H7 (cell line): ENCODE measurements at regions not wholly inside any gene's neighbourhood (a gene's known extent, or its start where the extent isn't known, plus 50 kb on each side); places are given as distances from the start of the nearest gene placed in this dataset.
A peak's percentile ranks its signal among the peaks of the same experiment; 100 is the strongest.

Experiments
- DNase-seq: peaks from one replicate; pipeline ENCODE4 v3.0.0; 2012
- H3K27me3 ChIP-seq: 2 replicates; pipeline ENCODE4 v1.6.0; 2011; ENCODE audit warnings: mild to moderate bottlenecking, low read length; ENCODE audit not compliant: control insufficient read depth, insufficient read depth
- H3K36me3 ChIP-seq: replicated peaks from 2 replicates; pipeline ENCODE4 v1.5.1; 2011; ENCODE audit warnings: low read length; ENCODE audit not compliant: control insufficient read depth, insufficient read depth
- H3K4me3 ChIP-seq: 2 replicates; pipeline ENCODE4 v1.5.1; 2011; ENCODE audit warnings: low read depth, mild to moderate bottlenecking, control low read depth, low read length, moderate library complexity; ENCODE audit not compliant: insufficient read depth

- H3K36me3 ChIP-seq = no peaks in the 10 kb centered on the region
- no peak overlapping the region for H3K4me3 ChIP-seq
- no peak for DNase-seq
- no peaks in the 10 kb centered on the region for H3K27me3 ChIP-seq
Observed at GRCh38 chr3:81439108-81439507, 322.3 kb downstream of the GBE1 start.

DNA sequence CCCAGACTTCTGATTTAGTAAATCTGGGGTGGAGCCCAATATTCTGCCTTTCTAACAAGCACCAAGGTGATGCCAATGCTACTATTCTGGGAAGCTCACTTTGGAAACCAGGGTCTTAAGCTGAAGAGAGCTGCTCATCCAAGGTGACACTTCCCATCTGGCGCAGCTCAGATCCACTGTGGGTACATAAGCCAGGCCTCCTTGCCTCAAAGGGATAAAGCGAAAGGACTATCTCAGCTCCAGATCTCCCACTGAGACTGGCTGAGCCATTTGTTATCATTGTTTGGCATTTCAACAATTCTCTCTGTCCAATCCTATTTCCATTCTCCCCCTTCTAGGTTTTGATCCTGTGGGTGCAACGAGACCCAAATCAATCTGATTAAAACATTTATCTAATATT, 323.8 kb downstream of the GBE1 start:
- DNase-seq = no peak

DNA sequence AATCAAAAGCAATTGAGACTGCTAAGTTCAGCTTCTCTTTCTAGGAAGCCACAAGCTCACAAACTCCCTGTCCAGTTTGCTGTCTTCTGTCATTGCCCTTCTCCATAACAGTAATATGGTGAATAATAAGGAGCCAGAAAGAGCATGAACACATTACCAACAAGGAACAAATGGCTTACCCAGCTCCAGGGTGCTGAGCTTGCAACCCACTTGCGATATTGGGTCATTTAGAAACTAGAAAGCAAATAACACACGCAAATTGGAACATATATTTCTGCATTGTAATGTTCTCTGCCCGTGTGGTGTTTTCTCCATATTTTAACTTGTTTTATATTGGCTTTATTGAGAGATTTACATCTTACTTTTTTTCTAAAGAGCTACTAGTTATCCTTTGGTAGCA, 325.3 kb downstream of the GBE1 start:
- DNase-seq = no peak
- no peaks in the 10 kb centered on the region for H3K27me3 ChIP-seq
- H3K4me3 ChIP-seq = no peak overlapping the region
- no peaks in the 10 kb centered on the region for H3K36me3 ChIP-seq

More for the DNA sequence above, 323.8 kb downstream of the GBE1 start:
- H3K4me3 ChIP-seq = no peak overlapping the region
- H3K27me3 ChIP-seq = no peaks in the 10 kb centered on the region
- no peaks in the 10 kb centered on the region for H3K36me3 ChIP-seq

DNA sequence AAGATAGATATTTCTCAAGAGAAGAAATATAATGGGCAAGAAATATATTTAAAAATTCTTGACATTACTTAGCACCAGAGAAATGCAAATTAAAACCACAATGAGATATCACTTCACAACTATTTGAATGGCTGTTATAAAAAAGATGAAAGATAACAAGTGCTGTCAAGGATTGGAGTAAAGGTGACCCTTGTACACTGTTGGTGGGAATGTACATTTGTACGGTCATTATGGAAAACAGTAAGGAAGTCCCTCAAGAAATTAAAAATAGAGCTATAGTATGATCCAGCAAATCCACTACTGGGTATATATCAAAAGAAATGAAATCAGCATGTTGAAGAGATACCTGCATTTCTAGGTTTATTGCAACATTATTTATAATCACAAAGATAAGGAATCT, 326.4 kb downstream of the GBE1 start:
- no peak overlapping the region for H3K4me3 ChIP-seq
- H3K27me3 ChIP-seq = no peaks in the 10 kb centered on the region
- DNase-seq = no peak
- no peaks in the 10 kb centered on the region for H3K36me3 ChIP-seq

DNA sequence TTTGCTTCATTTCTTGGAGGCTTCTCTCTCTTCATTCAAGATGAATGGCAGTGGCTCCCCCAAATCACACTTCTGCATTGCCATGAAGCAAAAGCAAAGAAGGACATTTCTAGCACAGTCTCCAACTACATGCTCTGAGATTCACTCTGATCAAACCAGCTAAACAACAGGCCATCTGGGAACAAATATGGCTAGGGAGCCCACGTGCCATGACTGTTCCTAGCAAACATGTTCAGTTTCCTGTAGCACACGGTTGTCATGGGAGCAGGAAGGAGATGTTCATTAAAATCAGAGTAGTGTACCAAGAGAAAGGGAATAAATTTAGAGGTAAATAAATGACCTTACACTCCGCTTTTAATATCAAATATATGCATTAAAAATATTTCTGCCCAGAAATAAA, 327.3 kb downstream of the GBE1 start:
- DNase-seq = no peak
- Histone ChIP-seq H3K36me3 (no peaks in the 10 kb centered on the region), H3K4me3 (no peak overlapping the region), H3K27me3 (no peaks in the 10 kb centered on the region)

DNA sequence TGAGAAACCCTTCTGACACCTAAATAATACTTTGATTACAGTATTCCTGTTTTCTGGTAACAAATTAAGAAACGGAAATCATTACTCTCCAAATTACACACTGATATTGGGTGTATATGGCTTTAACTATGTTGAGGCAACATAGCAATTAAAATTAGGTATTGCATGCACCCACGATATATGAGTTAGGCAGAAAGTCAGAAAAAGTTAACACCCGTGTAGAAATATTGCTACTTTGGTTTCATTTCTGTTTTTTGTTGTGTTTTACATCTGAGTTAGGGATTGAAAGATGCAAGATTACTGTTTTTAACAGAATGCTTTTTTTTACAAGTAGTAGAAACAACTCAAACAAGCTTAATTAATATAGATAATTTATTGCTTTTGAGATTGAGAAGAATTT, 327.8 kb downstream of the GBE1 start:
- no peak for DNase-seq
- no peaks in the 10 kb centered on the region for H3K36me3 ChIP-seq
- H3K4me3 ChIP-seq = no peak overlapping the region
- no peaks in the 10 kb centered on the region for H3K27me3 ChIP-seq

DNA sequence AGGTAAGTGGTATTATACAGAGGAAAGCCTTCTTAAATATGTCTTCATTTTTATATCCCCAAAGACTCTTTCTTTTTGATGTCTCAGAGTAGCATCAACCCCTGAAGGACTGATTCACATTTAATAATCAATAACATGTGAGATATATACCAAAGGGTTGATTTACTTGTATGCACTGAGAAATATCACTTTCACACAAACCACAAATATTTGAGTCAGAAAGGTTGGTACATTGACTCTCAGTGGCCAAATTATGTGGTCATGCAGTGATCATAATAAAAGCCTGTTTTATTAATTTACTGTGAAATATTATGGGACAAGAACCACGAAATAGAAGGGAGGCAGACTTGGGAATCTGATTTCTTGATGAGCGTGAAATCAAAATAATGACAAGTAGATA, 329.0 kb downstream of the GBE1 start:
- Histone ChIP-seq H3K4me3 (no peak overlapping the region), H3K36me3 (no peaks in the 10 kb centered on the region), H3K27me3 (no peaks in the 10 kb centered on the region)
- DNase-seq = no peak

DNA sequence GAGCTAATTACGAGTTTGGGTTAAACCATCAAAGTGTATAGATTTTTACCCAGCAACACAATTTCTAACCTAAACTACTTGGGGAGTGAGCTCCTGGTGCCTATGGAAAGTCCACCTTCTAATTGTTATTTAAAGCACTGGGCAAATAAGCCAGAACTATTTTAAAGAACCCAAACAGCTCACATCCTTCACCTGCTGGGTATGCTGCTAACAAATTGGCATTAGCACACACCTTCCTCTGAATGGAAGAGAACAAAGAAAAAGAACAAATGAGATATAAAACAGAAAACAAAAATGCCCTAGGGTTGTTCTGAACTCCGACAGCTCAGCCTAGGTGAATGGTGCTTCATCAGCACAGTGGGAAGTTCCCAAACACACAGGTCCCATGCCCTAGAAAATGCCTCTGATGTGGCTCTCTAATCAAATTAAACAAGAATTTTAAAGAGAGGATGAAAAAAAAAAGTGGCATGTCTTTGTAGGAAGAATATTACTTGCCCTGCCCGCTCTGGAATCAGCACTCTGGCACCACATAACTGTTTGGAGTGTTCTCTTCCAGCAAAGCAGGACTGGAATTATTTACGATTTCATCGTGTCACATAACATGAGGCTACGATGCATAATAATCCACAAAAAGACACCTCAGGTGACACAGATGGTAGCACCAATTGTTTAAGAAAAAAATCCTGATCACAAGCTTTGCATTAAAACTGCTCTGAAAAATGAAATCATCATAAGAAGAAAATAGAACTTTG, 334.4 kb downstream of the GBE1 start:
- no peak for DNase-seq
- Histone ChIP-seq H3K4me3 (no peak overlapping the region), H3K27me3 (no peaks in the 10 kb centered on the region), H3K36me3 (no peaks in the 10 kb centered on the region)

DNA sequence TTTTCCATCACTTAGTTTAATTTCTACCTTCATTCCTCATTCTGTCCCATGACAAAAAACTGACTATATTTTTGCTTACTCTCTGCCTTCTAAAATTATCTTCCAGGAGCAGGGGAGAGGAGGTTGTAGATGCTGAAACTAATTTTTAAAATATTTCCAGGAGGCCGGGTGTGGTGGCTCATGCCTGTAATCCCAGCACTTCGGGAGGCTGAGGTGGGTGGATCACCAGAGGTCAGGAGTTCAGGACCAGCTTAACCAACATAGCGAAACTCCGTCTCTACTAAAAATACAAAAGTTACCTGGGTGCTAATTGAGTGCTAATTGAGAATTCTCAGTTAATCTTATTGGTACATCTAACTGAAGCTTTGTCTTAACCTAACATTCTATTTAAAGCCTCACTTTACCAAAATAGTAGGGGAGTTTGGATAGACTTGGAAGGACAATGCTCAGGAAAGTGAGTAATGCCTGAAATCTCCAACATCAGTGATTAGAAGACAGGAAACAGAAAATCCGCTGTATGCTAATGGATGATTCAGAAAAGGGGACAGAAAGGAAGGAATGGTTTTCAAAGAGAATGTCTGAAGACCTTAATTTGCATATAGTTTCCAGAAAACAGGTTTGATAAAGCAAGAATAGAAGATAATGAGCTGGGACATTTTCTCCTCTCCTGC, 336.1 kb downstream of the GBE1 start:
- no peaks in the 10 kb centered on the region for H3K36me3 ChIP-seq
- H3K4me3 ChIP-seq = no peak overlapping the region
- DNase-seq = no peak
- no peaks in the 10 kb centered on the region for H3K27me3 ChIP-seq

GRCh38 chr3:81419228-81419627, 342.2 kb downstream of the GBE1 start:
- H3K27me3 ChIP-seq = no peaks in the 10 kb centered on the region
- no peak for DNase-seq
- no peaks in the 10 kb centered on the region for H3K36me3 ChIP-seq
- no peak overlapping the region for H3K4me3 ChIP-seq

- H3K4me3 ChIP-seq = no peak overlapping the region
- DNase-seq = no peak
- H3K27me3 ChIP-seq = no peaks in the 10 kb centered on the region
- H3K36me3 ChIP-seq = no peaks in the 10 kb centered on the region
Observed at GRCh38 chr3:81416812-81417211, 344.6 kb downstream of the GBE1 start.

DNA sequence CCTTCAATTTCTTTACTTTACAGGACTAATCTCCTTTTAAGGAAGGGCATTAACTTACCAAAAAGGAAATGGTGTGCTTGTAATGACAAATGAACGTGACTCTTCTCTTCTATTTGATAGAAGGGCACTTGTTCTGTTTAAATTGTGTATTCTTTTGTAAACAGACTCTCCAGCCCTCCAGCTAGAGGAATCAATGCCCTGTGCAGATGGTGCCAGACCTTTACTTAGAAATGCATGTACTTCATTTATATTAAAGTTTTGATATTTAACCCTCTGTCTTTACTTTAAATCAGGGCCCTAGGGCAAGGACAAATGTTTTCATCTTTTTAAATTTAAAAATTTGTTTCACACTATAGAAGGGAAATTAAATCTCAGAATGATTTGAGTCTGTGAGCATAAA, 355.1 kb downstream of the GBE1 start:
- no peak for DNase-seq
- Histone ChIP-seq H3K4me3 (no peak overlapping the region), H3K27me3 (no peaks in the 10 kb centered on the region; the same call in 1 of the 2 replicates), H3K36me3 (no peaks in the 10 kb centered on the region)

GRCh38 chr3:81395739-81396513, 365.5 kb downstream of the GBE1 start:
- Histone ChIP-seq H3K36me3 (no peaks in the 10 kb centered on the region), H3K4me3 (no peak overlapping the region), H3K27me3 (no peaks in the 10 kb centered on the region)
- peak; percentile 8 for DNase-seq

GRCh38 chr3:81394651-81395524, 366.6 kb downstream of the GBE1 start:
- no peak for DNase-seq
- Histone ChIP-seq H3K27me3 (no peaks in the 10 kb centered on the region), H3K36me3 (no peaks in the 10 kb centered on the region), H3K4me3 (no peak overlapping the region)
